Spleen (tissue), 7 donors: ENCODE measurements at regions not wholly inside any gene's neighbourhood (a gene's known extent, or its start where the extent isn't known, plus 50 kb on each side); places are given as distances from the start of the nearest gene placed in this dataset.
"Not testable (repeated sequence)": the region's sequence is repeated elsewhere in the genome, so short reads cannot be mapped to it uniquely, and the experiment has no call there.

Experiments
- CTCF ChIP-seq, 11 experiments: fragments of 200-600 bp in 7 of 11; fragments of 450-650 bp in 4 of 11; sonication (generic) in 4 of 11; IDR thresholded peaks in 8 of 11; conservative IDR thresholded peaks in 3 of 11; 1 replicate in 7 of 11; 2 replicates in 4 of 11; pipeline versions ENCODE4 v1.4.0 to v1.8.0; 2016 to 2021; ENCODE audit warnings: antibody characterized with exemption in 11 of 11, inconsistent platforms in 4 of 11, mild to moderate bottlenecking in 1 of 11
- POLR2A ChIP-seq, 3 donors: fragments of 450-650 bp; IDR thresholded peaks; one replicate each; pipeline ENCODE4 v1.5.1; 2017; ENCODE audit warnings: antibody characterized with exemption in 3 of 3, mild to moderate bottlenecking in 1 of 3
- POLR2AphosphoS5 ChIP-seq, 3 donors: sonication (generic); formaldehyde crosslinking; IDR thresholded peaks; one replicate each; pipeline ENCODE4 v1.5.1; 2017; ENCODE audit warnings: antibody characterized with exemption in 3 of 3
- donor health status: DM: no; HTN: no; CAD: no; lungs with moderate emphysema.
- donor health status: DM: no; HTN: no; CAD: no.
- donor health status: DM: no; HTN: no; CAD: no.

DNA sequence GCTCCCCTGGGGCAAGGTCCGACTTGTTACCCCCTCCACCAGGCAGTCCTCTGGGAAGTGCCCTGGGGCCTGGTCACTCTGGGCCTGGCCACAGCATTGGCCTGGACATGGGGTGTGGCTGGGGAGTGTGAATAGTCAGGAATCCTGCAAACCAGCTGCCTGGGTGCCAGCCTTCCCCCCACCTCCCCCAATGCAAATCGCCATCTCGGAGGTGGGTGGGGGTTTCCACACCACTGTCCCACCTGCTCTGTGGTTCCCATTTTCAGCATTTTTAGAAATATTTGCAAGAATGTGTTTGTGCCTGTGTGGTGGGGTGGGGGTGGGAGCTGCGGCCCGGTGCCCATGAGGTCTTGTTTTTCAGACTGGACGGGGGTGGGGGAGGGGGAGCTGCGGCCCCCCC lies 159.7 kb downstream of the TMEM121 start:
- TF ChIP-seq CTCF (IDR thresholded peaks at IDR 0.05 in 8 of 11, conservative IDR thresholded peaks at IDR 0.05 in 3 of 11); POLR2A (IDR thresholded peaks at IDR 0.05); POLR2AphosphoS5 (IDR thresholded peaks at IDR 0.05): not testable (repeated sequence)
